Mesothelial cell of epicardium (in vitro differentiated cells): ENCODE measurements at regions not wholly inside any gene's neighbourhood (a gene's known extent, or its start where the extent isn't known, plus 50 kb on each side); places are given as distances from the start of the nearest gene placed in this dataset.

ENCODE experiments used
- DNase-seq, 2 experiments: peaks; one replicate each; pipeline ENCODE4 v3.0.0; 2021; ENCODE audit warnings: low spot score in 2 of 2; ENCODE audit not compliant: unreplicated experiment in 2 of 2
- H3K27ac Mint-ChIP-seq: 2 replicates; pipeline ENCODE4 v1.8.0; 2021; ENCODE audit warnings: mixed read lengths
- H3K27me3 Mint-ChIP-seq: 2 replicates; pipeline ENCODE4 v1.8.0; 2021; ENCODE audit warnings: low read depth, mixed read lengths
- H3K36me3 Mint-ChIP-seq: 2 replicates; pipeline ENCODE4 v1.8.0; 2021; ENCODE audit warnings: mixed read lengths
- H3K4me1 Mint-ChIP-seq: 2 replicates; pipeline ENCODE4 v1.8.0; 2021; ENCODE audit warnings: mixed read lengths
- H3K4me3 Mint-ChIP-seq: 2 replicates; pipeline ENCODE4 v1.8.0; 2021; ENCODE audit warnings: mild to moderate bottlenecking, moderate library complexity, mixed read lengths
- H3K9me3 Mint-ChIP-seq: 2 replicates; pipeline ENCODE4 v1.8.0; 2021; ENCODE audit warnings: mixed read lengths
- CTCF ChIP-seq: fragments of 200-600 bp; sonication (generic); IDR thresholded peaks from one replicate; pipeline ENCODE4 v1.5.0; 2021; ENCODE audit warnings: antibody characterized with exemption; ENCODE audit not compliant: unreplicated experiment

GRCh38 chr10:10942441-10942840 lies 75.2 kb upstream of the CELF2 start:
- H3K9me3 Mint-ChIP-seq: peaks cover 21% of the 10 kb centered on the region
- H3K27me3 Mint-ChIP-seq: peaks cover under 1% of the 10 kb centered on the region
- DNase-seq: no peak
- TF ChIP-seq CTCF: no peak
- H3K27ac Mint-ChIP-seq: no peak overlapping the region
- peaks cover 5% of the 10 kb centered on the region for H3K4me1 Mint-ChIP-seq
- no peak overlapping the region for H3K4me3 Mint-ChIP-seq
- H3K36me3 Mint-ChIP-seq: peaks cover 3% of the 10 kb centered on the region

- TF ChIP-seq CTCF: no peak
- DNase-seq: no peak
- Mint-ChIP-seq H3K4me3 (no peak overlapping the region), H3K27me3 (peaks cover 27% of the 10 kb centered on the region), H3K4me1 (peaks cover 5% of the 10 kb centered on the region), H3K27ac (no peak overlapping the region), H3K36me3 (peaks cover 3% of the 10 kb centered on the region), H3K9me3 (peaks cover 21% of the 10 kb centered on the region)
Measured at GRCh38 chr10:10946081-10946480, 71.6 kb upstream of the CELF2 start.

- peaks cover 21% of the 10 kb centered on the region for H3K9me3 Mint-ChIP-seq
- H3K36me3 Mint-ChIP-seq: peaks cover 3% of the 10 kb centered on the region
- no peak overlapping the region for H3K27ac Mint-ChIP-seq
- no peak for TF ChIP-seq CTCF
- H3K27me3 Mint-ChIP-seq: peaks cover 29% of the 10 kb centered on the region
- H3K4me3 Mint-ChIP-seq: no peak overlapping the region
- no peak for DNase-seq
- peaks cover 5% of the 10 kb centered on the region for H3K4me1 Mint-ChIP-seq
Measured at GRCh38 chr10:10946801-10947200, 70.9 kb upstream of the CELF2 start.

DNA sequence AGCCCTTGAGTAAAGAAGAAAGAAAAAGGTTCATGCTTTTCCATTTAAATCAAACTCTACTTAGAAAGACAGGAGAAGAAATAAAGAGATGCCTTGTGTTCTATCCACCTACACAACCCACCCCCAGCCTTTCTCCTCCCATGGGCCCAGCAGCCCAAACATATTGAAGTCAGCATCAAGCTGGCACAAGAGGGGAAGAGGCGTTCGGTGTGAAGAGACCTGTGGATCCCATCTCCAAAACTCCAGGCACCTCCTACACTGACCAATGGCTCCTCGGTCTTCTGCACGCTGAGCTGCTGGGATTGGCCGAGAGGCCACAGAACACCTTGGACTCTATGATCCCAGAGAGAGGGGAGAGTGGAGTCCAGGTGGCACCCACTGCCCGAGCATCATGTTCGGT lies 66.0 kb upstream of the CELF2 start:
- Mint-ChIP-seq H3K4me1 (peaks cover 4% of the 10 kb centered on the region), H3K27me3 (peaks cover 54% of the 10 kb centered on the region), H3K36me3 (no peaks in the 10 kb centered on the region), H3K4me3 (no peak overlapping the region), H3K9me3 (no peaks in the 10 kb centered on the region), H3K27ac (no peak overlapping the region)
- no peak for TF ChIP-seq CTCF
- no peak for DNase-seq

- H3K9me3 Mint-ChIP-seq: no peaks in the 10 kb centered on the region
- TF ChIP-seq CTCF: no peak
- H3K4me1 Mint-ChIP-seq: no peaks in the 10 kb centered on the region
- no peaks in the 10 kb centered on the region for H3K36me3 Mint-ChIP-seq
- peaks cover 56% of the 10 kb centered on the region for H3K27me3 Mint-ChIP-seq
- H3K27ac Mint-ChIP-seq: no peak overlapping the region
- DNase-seq: no peak
- no peak overlapping the region for H3K4me3 Mint-ChIP-seq
Measured at GRCh38 chr10:10952800-10953199, 64.9 kb upstream of the CELF2 start.
